Stimulated activated CD4-positive, alpha-beta T cell treated with anti-CD3 and anti-CD28 coated beads, Interleukin-1b, Interleukin-23, amount 100 ng/mL, for 1 hour (primary cell): ENCODE measurements at regions not wholly inside any gene's neighbourhood (a gene's known extent, or its start where the extent isn't known, plus 50 kb on each side); places are given as distances from the start of the nearest gene placed in this dataset.

Source experiments
- DNase-seq, 2 donors: peaks; one replicate each; pipeline ENCODE4 v3.0.0-alpha.2; 2020; ENCODE audit warnings: low read depth in 2 of 2

DNA sequence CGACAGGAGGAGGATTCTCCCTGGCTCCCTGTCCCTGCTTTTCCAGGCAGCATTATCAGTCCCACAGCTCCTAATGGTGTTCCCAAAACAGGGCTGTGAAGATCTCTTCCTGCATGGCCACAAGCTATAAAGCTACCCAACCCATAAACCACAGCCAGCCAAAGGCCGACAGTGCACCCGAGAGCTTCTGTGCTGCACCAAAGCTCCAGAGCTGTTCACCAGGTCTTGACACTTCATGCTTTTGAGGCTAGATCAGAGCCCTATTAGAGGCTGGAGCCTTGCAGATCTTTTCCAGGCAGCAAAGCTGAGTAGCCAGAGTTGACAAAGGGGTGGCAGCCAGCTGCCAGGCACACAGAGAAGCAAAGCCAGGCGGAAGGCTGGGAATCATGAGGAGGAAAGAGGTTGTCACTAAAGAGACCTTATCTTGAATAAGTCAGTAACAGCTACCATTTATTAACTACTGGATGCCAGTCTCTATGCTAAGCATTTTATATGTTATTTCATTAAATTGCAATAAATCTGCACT, 180.4 kb downstream of the KATNAL1 start:
- DNase-seq = no peak

DNA sequence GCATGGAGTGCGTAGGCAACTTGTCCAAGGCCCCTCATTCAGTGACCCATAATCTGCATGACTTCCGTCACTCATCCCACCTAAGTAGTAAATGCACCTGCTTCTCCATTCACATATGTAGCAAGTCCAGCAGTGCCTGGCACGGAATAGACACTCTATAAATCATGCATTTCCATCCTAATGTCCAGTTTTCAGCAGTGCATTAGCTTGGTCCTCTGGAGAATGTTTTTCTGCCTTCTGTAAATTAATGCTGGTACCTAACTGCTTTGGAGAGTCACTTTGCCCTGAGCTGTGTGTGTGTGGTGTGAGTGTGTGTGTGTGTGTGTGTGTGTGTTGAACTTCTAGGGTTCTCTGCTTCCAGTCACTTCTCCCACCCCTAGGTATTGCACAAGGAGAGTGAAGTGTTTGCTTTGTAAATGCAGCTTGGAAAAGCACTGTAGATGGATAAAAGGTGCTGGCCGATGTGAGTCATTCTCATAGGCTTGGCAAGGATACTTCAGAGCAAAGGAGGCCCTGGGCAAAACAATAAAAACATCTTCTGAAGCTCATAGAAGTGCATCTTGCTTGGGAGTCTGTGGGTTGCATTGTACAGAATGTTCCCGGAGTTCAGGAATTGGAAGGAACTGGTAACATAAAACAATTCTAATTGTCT, 181.8 kb downstream of the KATNAL1 start:
- DNase-seq = no peak

DNA sequence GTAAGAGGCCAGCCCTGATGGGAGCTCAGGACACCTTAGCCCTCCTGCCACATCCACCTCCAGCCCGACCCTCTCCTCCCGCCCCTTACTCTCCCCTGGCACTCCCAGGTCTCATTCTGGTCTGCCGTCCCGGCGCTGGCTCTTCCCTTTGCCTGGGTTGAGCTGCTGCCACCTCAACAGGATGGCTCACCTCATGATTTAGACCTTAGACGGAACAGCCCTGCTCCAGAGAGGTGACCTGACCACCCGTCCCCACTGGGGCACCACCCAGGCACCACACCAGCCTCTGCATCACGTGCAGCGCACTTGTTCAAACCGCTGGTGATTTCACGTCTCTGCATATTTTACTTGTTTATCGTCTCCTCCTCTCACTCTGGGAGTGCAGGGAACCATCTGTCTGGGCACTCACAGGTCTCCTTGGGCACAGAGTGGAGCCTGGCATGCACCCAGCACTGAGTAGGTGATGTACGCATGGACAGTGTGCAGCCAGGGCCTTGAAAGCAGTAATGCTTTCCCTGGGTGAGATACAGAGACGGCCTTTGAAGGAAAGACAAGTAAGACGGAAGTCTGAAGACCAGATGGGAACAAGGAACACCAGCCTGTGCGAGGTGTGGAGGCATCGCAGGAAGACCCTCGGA, 183.1 kb downstream of the KATNAL1 start:
- no peak for DNase-seq

DNA sequence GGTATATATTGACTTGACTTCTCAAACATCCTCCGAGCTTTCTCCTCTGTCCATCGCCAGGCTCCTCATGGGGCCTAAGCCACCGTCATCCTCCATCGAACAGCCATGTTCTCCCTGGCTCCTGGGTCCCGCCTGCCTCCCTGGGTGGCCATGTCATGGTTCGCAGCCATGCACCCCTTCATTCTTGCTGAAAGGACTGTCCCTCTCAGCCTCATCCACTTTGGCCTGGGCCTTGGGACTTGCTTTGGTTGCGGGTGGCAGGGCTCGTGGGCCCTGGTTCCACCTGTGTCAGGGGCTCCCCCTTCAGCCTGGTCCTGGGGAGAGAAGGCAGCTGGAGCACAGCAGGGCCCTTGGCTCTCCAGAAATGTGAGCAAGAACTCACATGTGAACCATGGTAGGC, 183.8 kb downstream of the KATNAL1 start:
- DNase-seq = no peak

DNA sequence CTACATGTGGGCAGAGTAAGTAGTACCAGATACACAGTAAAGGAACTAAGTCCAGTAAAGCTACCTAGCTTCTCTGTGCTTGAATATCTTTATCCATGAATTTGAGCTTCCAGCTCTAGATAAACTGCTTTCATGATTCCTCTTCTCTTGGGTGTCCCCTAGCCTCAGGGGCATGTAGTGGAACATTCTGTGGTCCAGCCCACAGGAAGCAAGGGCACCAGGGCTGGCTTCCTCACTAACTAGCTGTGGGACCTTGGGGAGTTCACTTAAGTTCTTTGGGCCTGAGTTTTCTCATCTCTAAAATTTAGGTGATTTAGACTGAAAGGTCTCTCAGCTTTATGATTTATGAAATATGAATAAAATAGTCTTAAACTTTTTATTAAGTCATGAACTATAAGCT, 185.7 kb downstream of the KATNAL1 start:
- DNase-seq = no peak

DNA sequence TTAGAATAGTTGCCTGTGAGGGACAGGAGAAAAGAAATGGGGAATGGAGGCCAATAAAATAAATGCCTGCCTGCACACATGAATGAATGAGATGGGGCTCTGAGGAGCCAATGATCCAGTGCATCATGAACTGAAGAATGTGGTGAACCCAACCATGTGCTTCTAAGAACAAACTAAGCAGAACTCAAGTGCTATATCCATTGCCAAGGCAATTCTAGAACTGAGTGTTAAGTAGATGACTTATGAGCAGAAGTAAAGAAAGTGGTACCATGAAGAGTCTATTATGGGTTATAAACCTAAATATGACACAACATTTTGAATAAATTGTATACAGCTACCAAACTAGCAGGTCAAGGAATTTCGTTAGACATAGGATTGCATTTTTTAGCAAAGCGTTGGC, 186.1 kb downstream of the KATNAL1 start:
- no peak for DNase-seq

DNA sequence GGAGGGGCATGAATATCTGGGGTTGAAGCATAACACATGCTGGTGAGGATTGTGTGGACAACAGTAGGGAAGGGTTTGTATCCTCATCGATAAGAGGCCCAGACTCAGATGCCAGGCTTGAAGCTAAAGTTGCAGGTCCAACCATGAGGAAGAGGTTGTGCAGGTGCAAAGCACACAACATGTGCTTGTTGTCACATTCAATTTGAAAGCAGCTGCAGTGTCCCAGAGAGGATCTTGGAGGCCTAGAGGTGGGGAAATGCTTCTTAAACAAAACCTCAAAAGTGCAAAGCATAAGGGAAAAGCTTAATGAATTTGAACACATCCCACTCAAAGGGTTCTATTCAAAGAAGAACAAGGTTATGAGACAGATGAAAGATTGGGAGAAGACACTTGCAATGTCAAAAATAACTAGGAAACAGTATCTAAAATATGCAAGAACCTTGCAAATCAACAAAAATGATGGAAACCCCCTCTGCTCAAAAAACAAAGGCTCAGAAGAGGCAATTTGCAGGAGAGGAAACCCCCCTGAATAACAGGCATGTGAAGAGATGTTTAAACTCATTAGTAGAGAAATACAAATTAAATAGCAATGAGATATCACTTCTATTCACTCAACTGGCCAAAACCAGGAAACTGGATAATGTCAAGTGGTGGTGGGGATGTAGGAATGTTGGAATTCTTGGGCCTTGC, 187.1 kb downstream of the KATNAL1 start:
- no peak for DNase-seq

DNA sequence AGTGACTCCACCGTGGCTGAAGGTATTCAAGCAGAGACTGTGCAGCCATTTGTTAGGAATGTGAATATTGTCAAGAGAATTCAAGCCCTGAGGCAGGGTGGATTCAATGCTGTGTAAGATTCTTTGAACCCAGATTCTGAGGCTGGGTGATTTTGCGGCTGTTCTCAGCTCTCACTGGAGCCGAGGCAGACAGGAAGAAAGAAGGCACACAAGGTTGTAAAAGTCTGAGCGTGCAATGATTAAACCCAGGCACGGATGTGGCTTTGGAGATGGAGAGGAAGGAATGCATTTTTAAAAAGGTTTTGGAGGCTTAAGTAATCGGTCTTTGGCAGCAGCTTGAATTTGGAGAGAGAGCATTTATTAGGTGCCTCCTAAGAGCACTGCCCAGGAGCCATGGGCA, 187.9 kb downstream of the KATNAL1 start:
- DNase-seq = no peak

DNA sequence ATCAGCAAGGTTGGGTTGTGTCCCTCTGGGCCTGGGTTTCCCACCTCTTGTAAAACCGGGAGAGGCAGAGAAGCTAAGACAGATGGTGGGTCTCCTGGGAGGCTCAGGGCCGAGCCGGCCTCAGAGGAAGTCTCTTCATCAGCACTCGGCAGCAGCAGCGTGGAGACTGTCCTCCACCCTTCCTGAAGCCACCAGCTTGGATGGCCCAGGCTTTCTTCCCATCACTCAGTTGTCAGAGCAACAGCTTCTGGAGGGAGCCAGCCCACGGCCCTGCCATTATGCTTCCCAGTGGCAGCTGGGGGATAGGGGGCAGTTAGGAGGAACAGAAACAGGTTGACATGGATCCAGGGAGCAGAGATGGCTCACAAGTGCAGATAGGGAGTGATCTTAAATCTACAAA, 191.0 kb downstream of the KATNAL1 start:
- DNase-seq = no peak

DNA sequence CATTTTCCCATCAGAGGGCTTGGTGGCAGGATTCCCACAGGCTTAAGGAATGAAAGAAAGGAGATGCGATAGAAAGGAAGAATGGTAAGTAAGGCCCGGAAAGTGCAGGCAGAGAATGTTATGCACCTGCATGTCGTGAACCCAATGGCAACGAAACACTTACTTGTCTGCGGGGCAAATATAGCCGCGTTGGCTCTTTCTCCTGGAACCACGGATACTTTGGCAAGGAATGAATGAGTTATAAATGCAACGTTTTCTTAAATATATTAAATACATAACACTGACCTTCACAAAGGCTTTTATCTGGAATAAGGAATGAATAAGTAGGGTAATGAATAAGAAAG, 192.1 kb downstream of the KATNAL1 start:
- no peak for DNase-seq

DNA sequence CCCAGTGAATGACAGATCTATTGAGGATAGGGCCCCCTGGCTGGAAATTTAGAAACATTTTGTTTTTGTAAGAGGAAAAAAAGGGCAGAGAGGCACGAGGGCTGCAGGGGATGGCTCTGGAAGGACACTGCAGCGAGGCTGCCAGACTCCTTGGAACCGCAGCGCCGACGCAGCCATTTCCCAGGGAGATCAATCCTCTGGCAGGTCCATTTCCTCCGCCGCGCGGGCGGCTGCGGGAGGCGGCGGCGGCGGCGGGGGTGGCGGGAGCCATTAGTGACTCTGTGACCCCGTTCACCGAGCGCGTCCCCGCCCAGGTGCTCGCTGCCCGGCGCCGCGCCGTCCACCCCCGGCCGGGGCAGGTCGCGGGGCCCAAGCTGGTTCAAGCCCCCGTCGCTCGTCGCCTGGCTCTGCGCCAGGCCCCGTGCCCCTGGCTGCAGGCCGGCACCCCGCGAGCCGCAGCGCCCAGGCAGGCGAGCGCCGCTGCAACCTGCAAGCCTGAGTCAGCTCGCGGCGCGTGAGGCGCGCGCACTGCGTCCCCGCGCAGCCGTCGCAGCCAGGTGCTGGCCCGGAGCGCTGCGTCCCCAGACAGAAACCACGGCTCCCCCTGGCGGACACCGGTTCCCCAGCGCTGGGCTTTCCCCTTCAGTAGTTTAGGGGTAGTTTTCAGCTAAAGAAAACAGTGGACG, 192.6 kb downstream of the KATNAL1 start:
- DNase-seq = peak; percentile 87 to 94

DNA sequence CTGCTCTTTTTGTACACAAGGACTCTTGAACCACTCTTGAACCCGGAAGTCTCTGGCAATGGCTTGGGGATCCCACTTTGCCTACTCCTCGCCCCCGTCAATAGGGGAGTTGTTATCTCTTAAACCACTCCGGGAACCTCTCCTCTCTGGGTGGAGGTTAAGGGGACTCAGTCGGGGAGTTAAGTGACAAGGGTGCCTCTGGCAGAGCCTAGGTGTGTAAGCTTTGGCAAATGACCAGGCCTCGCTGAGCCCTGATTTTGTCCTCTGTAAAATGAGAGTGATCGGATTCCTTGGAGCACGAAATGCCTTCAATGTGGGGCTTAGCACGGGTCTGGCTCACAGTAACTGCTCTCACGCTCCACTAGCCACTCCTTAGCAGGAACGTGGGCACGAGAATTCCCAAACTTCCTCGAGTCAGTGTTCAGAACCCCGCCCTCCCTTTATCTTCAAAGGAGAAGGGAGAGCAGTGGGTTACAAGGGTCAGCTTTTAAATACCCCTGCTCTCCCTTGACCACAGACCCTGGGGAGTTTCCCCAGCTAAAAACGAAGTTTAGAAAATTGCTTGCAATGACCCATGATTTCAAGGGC, 193.3 kb downstream of the KATNAL1 start:
- DNase-seq = no peak

DNA sequence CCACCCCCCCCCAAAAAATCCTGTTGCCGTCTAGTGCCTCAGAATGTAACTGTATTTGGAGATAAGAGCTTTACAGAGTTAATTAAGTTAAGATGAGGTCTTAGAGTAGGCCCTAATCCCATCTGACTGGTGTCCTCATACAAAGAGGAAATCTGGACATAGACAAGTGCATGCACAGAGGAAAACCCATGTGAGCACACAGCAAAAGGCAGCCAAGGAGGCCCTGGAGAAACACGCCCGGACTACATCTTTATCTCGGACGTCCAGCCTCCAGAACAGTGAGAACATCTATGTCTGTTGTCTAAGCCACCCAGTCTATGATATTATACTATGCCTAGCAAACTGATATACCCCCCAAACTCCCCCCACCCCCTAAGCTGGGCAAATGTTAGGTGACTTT, 193.8 kb downstream of the KATNAL1 start:
- no peak for DNase-seq

DNA sequence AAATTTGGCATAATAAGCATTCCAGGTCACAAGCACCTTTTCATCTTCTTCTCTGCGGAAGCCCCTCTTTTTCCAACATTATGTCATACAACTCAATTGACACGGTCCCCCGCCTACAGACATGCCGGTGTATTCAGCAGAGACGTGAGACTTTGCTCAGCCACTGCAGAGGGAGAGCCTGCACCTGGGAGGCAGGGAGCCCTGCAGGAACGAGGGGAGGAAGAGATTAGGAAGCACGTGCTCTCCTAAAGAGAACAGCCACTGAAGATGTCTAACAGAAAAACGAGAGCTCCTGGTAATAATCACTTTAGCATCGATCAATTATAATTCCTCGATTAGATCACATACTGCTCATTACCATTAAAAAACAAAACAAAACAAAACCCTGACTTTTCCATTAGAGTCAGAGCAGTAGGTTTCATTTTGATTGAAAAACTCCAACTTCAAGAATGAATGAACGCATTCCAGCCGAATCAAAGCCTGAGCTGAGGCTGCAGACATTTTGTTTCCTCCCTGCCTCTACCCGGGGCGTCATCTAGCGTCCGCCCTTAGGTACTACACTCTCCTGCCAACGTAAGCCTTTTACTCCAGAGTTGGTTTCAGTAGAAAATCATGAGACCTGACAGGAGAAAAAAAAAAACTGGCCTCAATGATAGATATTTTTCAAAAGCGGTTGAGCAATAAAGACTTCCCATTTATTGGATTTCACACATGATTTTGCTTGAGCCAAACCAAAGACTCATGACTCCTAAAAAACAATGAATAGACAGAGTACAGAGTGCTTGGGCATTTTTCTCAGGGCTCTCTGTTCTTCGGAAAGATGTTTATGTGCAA, 194.5 kb downstream of the KATNAL1 start:
- peak; percentile 45 to 79 for DNase-seq

DNA sequence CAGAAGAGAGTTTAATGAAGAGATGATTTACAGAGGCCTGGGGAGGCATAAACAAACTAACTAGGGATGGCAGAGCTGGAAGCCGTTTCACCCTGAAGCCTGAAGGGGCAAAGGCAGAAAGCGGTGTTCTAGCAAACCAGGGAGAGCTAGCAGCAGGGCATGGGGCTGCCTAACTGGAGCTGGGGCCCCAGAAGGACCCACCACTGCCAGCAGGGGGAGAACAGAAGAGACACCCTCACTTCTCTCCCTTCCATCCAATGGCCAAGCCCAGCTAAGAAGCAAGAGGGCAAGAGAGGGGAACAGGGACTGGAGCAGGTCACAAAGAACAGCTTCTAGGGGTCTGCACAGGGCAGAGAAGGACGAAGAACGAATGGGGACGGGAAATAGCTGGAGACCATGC, 195.5 kb downstream of the KATNAL1 start:
- no peak for DNase-seq

DNA sequence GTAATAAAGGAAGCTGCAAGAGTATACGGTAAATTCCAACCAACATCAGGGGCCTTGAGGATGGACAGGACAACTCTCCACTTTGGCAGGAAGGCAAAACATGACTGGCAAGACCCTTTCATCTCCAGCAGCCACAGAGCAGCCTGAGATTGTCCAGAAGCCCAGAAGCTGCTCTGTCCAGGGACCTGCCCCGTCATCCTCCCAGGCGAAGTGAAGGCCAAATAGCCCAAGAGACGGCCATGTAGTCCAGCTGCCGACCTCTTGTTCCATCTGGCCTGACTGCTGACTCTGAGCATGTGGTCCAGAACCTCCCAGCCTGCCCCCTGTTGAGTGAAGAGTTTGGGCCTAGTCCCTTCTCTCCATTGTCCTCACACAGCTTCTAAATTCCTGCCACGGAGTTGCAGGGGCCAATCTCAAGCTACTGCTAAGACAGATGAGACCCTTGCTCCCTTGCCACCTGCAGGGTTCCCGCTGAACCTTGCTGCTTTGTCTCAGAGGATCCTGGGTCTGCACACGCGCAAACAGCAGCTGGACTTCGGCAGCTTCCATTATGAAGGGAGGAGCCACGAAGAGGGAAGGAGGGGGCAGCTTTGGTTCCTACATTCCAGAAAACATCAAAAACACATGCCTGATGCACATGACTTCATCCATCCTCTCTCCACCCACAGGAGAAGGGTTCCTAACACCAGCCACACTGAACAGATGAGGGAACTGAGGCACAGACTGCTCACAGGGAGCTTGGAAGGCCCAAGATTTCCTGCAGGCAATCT, 196.9 kb downstream of the KATNAL1 start:
- no peak for DNase-seq

DNA sequence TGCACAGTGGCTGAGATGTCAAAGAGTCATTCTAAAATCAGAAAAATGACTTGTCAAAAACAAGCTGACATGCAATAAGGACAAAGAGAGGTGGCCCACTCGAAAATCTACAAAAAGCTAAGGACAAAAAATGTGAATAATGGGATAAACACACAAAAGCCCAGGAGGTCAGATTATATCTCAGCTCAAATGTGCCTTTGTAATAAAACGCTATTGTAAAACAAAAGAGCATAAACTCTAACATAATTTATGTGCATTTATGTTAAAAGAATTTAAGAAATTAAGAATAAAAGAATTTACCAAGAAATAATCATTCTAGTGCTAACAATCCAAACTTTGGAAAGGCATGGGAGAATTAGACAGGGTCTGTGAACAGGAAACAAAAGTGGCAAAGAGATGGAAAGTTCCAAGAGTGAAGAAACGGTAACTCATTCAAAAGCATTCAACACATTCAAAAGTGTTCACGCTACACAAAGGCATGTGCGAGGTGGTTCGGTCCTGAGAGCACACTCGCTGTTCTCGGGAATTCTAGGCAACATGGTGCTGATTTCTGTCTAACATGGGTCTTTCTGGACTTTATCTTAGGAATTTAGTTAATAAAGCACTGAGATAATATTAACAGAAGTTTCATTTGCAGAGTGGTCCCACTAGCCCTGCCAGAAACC, 197.7 kb downstream of the KATNAL1 start:
- no peak for DNase-seq

DNA sequence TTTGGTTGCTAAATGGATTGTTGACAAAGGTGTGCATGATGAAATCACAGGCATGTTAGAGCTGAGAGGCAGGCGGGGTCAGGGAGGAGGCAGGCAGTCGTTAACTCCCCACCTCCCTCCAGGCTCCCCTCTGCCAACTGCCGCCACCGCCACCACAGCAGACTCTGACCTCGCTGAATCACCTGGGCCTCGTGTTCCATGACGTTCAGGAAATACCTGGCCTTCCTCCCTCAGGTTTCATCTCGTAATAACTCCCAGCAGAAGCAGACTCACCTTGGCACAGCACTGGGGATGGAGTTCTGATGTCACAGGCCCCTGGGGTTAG, 198.5 kb downstream of the KATNAL1 start:
- DNase-seq = no peak

DNA sequence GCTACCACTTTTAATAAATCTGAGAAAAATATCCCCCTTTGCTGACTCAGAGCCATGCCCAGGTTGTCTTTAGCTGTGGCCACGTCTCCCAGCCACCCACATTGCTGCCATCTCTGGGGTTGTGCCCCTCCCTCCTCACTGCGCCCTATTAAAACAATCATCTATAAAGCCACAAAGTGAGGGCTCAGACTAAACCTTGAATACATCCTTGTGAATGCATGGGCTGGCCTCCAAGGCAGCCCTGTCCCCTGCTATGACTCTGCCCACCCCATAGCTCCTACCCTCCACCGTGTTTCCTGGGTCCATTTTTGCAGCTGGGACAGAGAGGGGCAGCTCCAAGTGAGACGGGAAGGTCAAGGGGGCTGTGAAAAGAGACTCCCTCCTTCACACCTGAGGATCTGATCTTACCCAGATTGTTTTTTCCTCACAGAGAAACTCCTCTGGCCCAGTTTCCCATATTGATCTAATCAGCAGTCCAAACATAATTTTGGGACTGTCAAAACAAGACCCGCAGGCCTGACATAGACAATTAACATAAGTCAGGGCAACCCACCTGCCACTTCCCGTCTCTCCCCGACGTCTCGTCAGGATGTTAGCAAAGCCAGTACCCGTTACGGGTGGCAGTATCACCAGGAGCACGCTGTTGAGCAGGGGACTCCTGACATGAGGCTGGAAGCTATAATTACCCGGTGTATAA, 199.0 kb downstream of the KATNAL1 start:
- DNase-seq = no peak
